PC-9 (cell line): ENCODE measurements at regions not wholly inside any gene's neighbourhood (a gene's known extent, or its start where the extent isn't known, plus 50 kb on each side); places are given as distances from the start of the nearest gene placed in this dataset.

Experiments used
- EZH2 ChIP-seq: fragments of 200-600 bp; sonication (generic); IDR thresholded peaks from 2 replicates; pipeline ENCODE4 v1.8.0; 2017; ENCODE audit warnings: antibody characterized with exemption, low read depth
- TF ChIP-seq, protein P1 (sequence below): fragments of 200-600 bp; sonication (generic); conservative IDR thresholded peaks from 2 replicates; pipeline ENCODE4 v1.6.1; 2017; ENCODE audit warnings: mixed run types, antibody characterized with exemption, mild to moderate bottlenecking, moderate library complexity

DNA sequence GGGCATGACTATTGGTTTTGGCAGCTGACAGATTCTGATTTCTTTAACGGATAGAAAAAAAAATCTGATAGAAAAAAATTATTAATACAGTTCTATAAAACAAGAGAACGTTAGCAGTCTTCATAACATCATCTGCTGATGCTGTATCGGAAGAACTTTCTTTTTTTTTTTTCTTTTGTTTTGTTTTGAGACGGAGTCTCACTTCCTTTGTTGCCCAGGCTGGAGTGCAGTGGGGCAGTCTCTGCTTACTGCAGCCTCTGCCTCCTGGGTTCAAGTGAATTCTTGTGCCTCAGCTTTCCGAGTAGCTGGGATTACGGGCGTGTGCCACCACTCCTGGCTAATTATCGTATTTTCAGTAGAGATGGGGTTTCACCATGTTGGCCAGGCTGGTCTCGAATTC, 271.2 kb upstream of the DPPA4 start:
- TF ChIP-seq, protein P1, sequence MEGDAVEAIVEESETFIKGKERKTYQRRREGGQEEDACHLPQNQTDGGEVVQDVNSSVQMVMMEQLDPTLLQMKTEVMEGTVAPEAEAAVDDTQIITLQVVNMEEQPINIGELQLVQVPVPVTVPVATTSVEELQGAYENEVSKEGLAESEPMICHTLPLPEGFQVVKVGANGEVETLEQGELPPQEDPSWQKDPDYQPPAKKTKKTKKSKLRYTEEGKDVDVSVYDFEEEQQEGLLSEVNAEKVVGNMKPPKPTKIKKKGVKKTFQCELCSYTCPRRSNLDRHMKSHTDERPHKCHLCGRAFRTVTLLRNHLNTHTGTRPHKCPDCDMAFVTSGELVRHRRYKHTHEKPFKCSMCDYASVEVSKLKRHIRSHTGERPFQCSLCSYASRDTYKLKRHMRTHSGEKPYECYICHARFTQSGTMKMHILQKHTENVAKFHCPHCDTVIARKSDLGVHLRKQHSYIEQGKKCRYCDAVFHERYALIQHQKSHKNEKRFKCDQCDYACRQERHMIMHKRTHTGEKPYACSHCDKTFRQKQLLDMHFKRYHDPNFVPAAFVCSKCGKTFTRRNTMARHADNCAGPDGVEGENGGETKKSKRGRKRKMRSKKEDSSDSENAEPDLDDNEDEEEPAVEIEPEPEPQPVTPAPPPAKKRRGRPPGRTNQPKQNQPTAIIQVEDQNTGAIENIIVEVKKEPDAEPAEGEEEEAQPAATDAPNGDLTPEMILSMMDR: no peak
- TF ChIP-seq EZH2: no peak
